ENCODE measurements at regions not wholly inside any gene's neighbourhood (a gene's known extent, or its start where the extent isn't known, plus 50 kb on each side); places are given as distances from the start of the nearest gene placed in this dataset.

DNA sequence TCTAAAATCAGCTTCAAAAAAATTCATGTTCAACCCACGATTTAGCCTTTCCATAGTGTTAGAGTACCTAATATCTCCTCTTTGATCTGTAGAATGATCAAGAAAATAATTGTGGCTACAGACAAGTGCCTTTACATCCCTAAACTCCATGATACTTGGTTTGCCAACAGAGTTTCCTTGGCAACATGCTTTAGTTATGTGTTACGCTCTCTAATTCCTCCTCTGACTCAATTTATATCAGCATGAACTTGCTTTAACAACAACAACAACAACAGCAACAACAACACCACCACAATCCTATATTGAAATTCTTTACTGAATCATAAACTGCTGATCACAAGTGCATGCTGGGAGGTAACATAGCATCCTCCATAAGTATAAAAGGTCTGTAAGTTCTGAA, 757.8 kb downstream of the CDH11 start:
- no peak for DNase-seq (ENCODE audit: low read depth in 1 of 2, low spot score in 1 of 2)
- TF ChIP-seq POLR2AphosphoS5 (IDR thresholded peaks at IDR 0.05; ENCODE audit: low read depth): no peak
- TF ChIP-seq, protein P1, sequence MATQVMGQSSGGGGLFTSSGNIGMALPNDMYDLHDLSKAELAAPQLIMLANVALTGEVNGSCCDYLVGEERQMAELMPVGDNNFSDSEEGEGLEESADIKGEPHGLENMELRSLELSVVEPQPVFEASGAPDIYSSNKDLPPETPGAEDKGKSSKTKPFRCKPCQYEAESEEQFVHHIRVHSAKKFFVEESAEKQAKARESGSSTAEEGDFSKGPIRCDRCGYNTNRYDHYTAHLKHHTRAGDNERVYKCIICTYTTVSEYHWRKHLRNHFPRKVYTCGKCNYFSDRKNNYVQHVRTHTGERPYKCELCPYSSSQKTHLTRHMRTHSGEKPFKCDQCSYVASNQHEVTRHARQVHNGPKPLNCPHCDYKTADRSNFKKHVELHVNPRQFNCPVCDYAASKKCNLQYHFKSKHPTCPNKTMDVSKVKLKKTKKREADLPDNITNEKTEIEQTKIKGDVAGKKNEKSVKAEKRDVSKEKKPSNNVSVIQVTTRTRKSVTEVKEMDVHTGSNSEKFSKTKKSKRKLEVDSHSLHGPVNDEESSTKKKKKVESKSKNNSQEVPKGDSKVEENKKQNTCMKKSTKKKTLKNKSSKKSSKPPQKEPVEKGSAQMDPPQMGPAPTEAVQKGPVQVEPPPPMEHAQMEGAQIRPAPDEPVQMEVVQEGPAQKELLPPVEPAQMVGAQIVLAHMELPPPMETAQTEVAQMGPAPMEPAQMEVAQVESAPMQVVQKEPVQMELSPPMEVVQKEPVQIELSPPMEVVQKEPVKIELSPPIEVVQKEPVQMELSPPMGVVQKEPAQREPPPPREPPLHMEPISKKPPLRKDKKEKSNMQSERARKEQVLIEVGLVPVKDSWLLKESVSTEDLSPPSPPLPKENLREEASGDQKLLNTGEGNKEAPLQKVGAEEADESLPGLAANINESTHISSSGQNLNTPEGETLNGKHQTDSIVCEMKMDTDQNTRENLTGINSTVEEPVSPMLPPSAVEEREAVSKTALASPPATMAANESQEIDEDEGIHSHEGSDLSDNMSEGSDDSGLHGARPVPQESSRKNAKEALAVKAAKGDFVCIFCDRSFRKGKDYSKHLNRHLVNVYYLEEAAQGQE (IDR thresholded peaks at IDR 0.05; ENCODE audit: insufficient replicate concordance, low read depth): no peak
- no peak for TF ChIP-seq GABPA (IDR thresholded peaks at IDR 0.05; ENCODE audit: low read depth)
- TF ChIP-seq, protein P2, sequence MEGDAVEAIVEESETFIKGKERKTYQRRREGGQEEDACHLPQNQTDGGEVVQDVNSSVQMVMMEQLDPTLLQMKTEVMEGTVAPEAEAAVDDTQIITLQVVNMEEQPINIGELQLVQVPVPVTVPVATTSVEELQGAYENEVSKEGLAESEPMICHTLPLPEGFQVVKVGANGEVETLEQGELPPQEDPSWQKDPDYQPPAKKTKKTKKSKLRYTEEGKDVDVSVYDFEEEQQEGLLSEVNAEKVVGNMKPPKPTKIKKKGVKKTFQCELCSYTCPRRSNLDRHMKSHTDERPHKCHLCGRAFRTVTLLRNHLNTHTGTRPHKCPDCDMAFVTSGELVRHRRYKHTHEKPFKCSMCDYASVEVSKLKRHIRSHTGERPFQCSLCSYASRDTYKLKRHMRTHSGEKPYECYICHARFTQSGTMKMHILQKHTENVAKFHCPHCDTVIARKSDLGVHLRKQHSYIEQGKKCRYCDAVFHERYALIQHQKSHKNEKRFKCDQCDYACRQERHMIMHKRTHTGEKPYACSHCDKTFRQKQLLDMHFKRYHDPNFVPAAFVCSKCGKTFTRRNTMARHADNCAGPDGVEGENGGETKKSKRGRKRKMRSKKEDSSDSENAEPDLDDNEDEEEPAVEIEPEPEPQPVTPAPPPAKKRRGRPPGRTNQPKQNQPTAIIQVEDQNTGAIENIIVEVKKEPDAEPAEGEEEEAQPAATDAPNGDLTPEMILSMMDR (IDR thresholded peaks at IDR 0.05; ENCODE audit: insufficient read depth, low read length): no peak
- TF ChIP-seq SPI1 (IDR thresholded peaks at IDR 0.05; ENCODE audit: borderline replicate concordance, low read depth): no peak
- Histone ChIP-seq H3K27me3 (ENCODE audit: insufficient read depth, poor library complexity, severe bottlenecking) (no peaks in the 10 kb centered on the region), H3K27ac (replicated peaks) (no peak overlapping the region), H3K4me3 (replicated peaks; ENCODE audit: insufficient read depth, low read length) (no peak overlapping the region)

DNA sequence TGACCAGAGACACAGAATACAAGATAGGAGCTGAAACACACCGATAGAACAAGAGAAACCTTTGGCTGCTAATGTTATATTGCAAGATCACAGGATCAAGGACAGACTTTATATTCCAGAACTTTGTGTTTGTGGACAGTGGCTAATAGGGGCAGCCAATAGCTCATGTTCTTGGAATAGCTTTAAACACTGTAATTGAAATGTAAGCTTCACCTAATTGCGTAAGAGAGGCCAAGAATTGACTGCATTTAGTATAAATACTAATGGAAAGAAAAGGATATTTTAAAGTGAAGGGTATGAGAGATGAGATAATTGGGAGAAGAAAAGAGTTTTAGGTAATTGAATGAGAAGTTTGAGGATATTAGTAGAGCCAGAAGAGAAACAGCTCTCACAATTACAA, 758.8 kb downstream of the CDH11 start:
- Histone ChIP-seq H3K4me3 (replicated peaks; ENCODE audit: insufficient read depth, low read length) (no peak overlapping the region), H3K27ac (replicated peaks) (no peak overlapping the region), H3K27me3 (ENCODE audit: insufficient read depth, poor library complexity, severe bottlenecking) (no peaks in the 10 kb centered on the region)
- DNase-seq (ENCODE audit: low read depth in 1 of 2, low spot score in 1 of 2): no peak
- TF ChIP-seq, protein P2 (IDR thresholded peaks at IDR 0.05; ENCODE audit: insufficient read depth, low read length): no peak
- TF ChIP-seq POLR2AphosphoS5 (IDR thresholded peaks at IDR 0.05; ENCODE audit: low read depth) (no peak), SPI1 (IDR thresholded peaks at IDR 0.05; ENCODE audit: borderline replicate concordance, low read depth) (no peak), GABPA (IDR thresholded peaks at IDR 0.05; ENCODE audit: low read depth) (no peak)
- TF ChIP-seq, protein P1 (IDR thresholded peaks at IDR 0.05; ENCODE audit: insufficient replicate concordance, low read depth): no peak

DNA sequence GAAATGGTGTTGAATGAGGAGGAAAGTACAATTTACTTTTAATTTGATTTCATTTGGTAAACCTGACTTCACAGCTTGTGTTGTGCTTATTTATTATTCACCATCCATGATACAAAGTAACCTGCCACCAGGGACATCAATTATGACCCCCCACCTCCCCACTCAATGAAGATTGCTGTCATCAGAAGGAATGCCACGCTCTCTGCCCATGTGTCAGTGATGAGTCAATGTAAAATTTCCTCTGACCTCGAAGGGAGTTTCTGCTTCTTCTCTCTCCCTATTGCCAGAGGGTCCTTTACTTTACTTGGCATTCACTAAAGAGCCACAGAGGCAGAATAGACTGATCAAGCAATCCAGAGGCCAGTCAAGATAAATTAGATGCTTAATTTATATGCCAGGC, 759.7 kb downstream of the CDH11 start:
- TF ChIP-seq, protein P1 (IDR thresholded peaks at IDR 0.05; ENCODE audit: insufficient replicate concordance, low read depth): no peak
- no peak for TF ChIP-seq SPI1 (IDR thresholded peaks at IDR 0.05; ENCODE audit: borderline replicate concordance, low read depth)
- no peak for TF ChIP-seq GABPA (IDR thresholded peaks at IDR 0.05; ENCODE audit: low read depth)
- no peak for TF ChIP-seq POLR2AphosphoS5 (IDR thresholded peaks at IDR 0.05; ENCODE audit: low read depth)
- TF ChIP-seq, protein P2 (IDR thresholded peaks at IDR 0.05; ENCODE audit: insufficient read depth, low read length): no peak
- H3K27ac ChIP-seq (replicated peaks): no peak overlapping the region
- no peak for DNase-seq (ENCODE audit: low read depth in 1 of 2, low spot score in 1 of 2)
- H3K27me3 ChIP-seq (ENCODE audit: insufficient read depth, poor library complexity, severe bottlenecking): no peaks in the 10 kb centered on the region
- H3K4me3 ChIP-seq (replicated peaks; ENCODE audit: insufficient read depth, low read length): no peak overlapping the region

Measured in HL-60 (cell line).